ENCODE measurements at regions not wholly inside any gene's neighbourhood (a gene's known extent, or its start where the extent isn't known, plus 50 kb on each side); places are given as distances from the start of the nearest gene placed in this dataset.
A peak's percentile ranks its signal among the peaks of the same experiment; 100 is the strongest.

GRCh38 chr1:185373813-185374529, 56.9 kb upstream of the IVNS1ABP start:
- Histone ChIP-seq H3K79me2 (ENCODE audit: insufficient read depth, low read length) (no peaks in the 10 kb centered on the region), H3K79me1 (ENCODE audit: insufficient read depth, low read depth, low read length, poor library complexity, severe bottlenecking) (no peaks in the 10 kb centered on the region), H3K27ac (ENCODE audit: insufficient read length, low read depth, low read length) (no peak overlapping the region), H4K8ac (replicated peaks; ENCODE audit: insufficient read length, low read depth, low read length) (no peak overlapping the region), H2BK5ac (ENCODE audit: insufficient read length, low read length) (no peak overlapping the region), H3K23ac (ENCODE audit: insufficient read length, low read depth, low read length) (no peak overlapping the region), H3K9me3 (ENCODE audit: control insufficient read depth, low read depth, low read length) (no peaks in the 10 kb centered on the region), H3K14ac (ENCODE audit: insufficient read depth, low read length) (no peak overlapping the region; the same call in 1 of the 2 replicates), H4K91ac (ENCODE audit: insufficient read length, low read depth, low read length) (no peak overlapping the region), H3K4me1 (ENCODE audit: insufficient read depth, low read length) (no peaks in the 10 kb centered on the region), H2AFZ (ENCODE audit: low read length) (no peak overlapping the region), H2BK15ac (ENCODE audit: low read depth, low read length) (no peak overlapping the region), H3K27me3 (ENCODE audit: insufficient read depth, low read length) (no peaks in the 10 kb centered on the region), H2BK120ac (ENCODE audit: low read depth, low read length, poor library complexity, severe bottlenecking) (no peak overlapping the region), H2BK20ac (ENCODE audit: low read depth, low read length, poor library complexity, severe bottlenecking) (no peak overlapping the region), H3T11ph (ENCODE audit: low read length) (no peak overlapping the region), H4K20me1 (ENCODE audit: control insufficient read depth, insufficient read depth, insufficient read length) (no peaks in the 10 kb centered on the region), H2AK5ac (ENCODE audit: insufficient read length, low read length) (no peak overlapping the region), H3K9ac (ENCODE audit: extremely low read depth, insufficient read length, low read length) (no peak overlapping the region), H2BK12ac (ENCODE audit: insufficient read length, low read depth, low read length) (no peak overlapping the region), H3K4me2 (ENCODE audit: insufficient read depth, insufficient read length, low read length) (no peak overlapping the region), H3K18ac (ENCODE audit: insufficient read length, low read depth, low read length) (no peak overlapping the region), H3K4ac (ENCODE audit: low read depth, low read length) (no peak overlapping the region), H3K23me2 (ENCODE audit: insufficient read length, low read depth, low read length, poor library complexity, severe bottlenecking) (no peaks in the 10 kb centered on the region), H4K5ac (ENCODE audit: insufficient read length, low read depth, low read length) (no peak overlapping the region), H3K56ac (ENCODE audit: insufficient read length, low read depth, low read length) (no peak overlapping the region)
- H3K36me3 Mint-ChIP-seq (ENCODE audit: insufficient read depth in 1 of 3, low read depth in 3 of 3) = 0 out of 7 replicates have a peak, but pooled peaks cover 0 to 2% (median 0%) of the 10 kb centered on the region in 3 experiments
- no peak overlapping the region for H3K4me3 Mint-ChIP-seq
- H3K4me1 Mint-ChIP-seq = peaks cover 15% of the 10 kb centered on the region in 2 experiments
- H3K27ac Mint-ChIP-seq = 0 out of 7 replicates have a peak overlapping the region, but pooled peaks of 1 of the 3 experiments have one; percentile 3
- TF ChIP-seq, protein P1, sequence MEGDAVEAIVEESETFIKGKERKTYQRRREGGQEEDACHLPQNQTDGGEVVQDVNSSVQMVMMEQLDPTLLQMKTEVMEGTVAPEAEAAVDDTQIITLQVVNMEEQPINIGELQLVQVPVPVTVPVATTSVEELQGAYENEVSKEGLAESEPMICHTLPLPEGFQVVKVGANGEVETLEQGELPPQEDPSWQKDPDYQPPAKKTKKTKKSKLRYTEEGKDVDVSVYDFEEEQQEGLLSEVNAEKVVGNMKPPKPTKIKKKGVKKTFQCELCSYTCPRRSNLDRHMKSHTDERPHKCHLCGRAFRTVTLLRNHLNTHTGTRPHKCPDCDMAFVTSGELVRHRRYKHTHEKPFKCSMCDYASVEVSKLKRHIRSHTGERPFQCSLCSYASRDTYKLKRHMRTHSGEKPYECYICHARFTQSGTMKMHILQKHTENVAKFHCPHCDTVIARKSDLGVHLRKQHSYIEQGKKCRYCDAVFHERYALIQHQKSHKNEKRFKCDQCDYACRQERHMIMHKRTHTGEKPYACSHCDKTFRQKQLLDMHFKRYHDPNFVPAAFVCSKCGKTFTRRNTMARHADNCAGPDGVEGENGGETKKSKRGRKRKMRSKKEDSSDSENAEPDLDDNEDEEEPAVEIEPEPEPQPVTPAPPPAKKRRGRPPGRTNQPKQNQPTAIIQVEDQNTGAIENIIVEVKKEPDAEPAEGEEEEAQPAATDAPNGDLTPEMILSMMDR (conservative IDR thresholded peaks at IDR 0.05) = no peak
- no peaks in the 10 kb centered on the region for H3K9me3 Mint-ChIP-seq
- no peaks in the 10 kb centered on the region for H3K27me3 Mint-ChIP-seq (ENCODE audit: low read depth)
- no CpG with 5 or more reads among the region's 4 CpGs for WGBS (ENCODE audit: extremely low coverage, insufficient read length, low lambda C conversion rate)
- no peak for DNase-seq

Measured in H9 (cell line).